Right lobe of liver (tissue), 6 donors: ENCODE measurements at regions not wholly inside any gene's neighbourhood (a gene's known extent, or its start where the extent isn't known, plus 50 kb on each side); places are given as distances from the start of the nearest gene placed in this dataset.

Experiments
- ATAC-seq, 4 donors: fragments of 200-7000 bp; cut with Tn5 transposase; one replicate each; pipeline ENCODE4 v1.9.1; 2020; ENCODE audit warnings: mild to moderate bottlenecking in 4 of 4, moderate library complexity in 4 of 4
- DNase-seq, 3 donors: peaks; one replicate each; pipeline ENCODE4 v3.0.0-alpha.2; 2020
- H3K27ac ChIP-seq, 3 donors: fragments of 200-600 bp; one replicate each; pipeline ENCODE4 v1.8.0; 2022
- H3K27me3 ChIP-seq, 2 donors: fragments of 200-600 bp; one replicate each; pipeline ENCODE4 v1.8.0; 2022
- H3K36me3 ChIP-seq, 4 donors: fragments of 200-600 bp; sonication (generic) in 1 of 4; one replicate each; pipeline versions ENCODE4 v1.5.1 to v1.8.0; 2017 to 2022; ENCODE audit warnings: control low read depth in 1 of 4
- H3K4me1 ChIP-seq, 4 donors: fragments of 200-600 bp; sonication (generic) in 1 of 4; one replicate each; pipeline versions ENCODE4 v1.5.1 to v1.8.0; 2017 to 2022; ENCODE audit warnings: control low read depth in 1 of 4
- H3K4me3 ChIP-seq, 3 donors: fragments of 200-600 bp; one replicate each; pipeline ENCODE4 v1.8.0; 2022
- H3K9me3 ChIP-seq, 4 donors: fragments of 200-600 bp; sonication (generic) in 1 of 4; one replicate each; pipeline versions ENCODE4 v1.5.1 to v1.8.0; 2017 to 2022; ENCODE audit warnings: control low read depth in 1 of 4
- CTCF ChIP-seq, 4 donors: fragments of 200-600 bp in 3 of 4; fragments of 450-650 bp in 1 of 4; IDR thresholded peaks; one replicate each; pipeline versions ENCODE4 v1.5.1 to v1.8.0; 2016 to 2022; ENCODE audit warnings: antibody characterized with exemption in 4 of 4, mild to moderate bottlenecking in 2 of 4
- POLR2A ChIP-seq: fragments of 450-650 bp; IDR thresholded peaks from one replicate; pipeline ENCODE4 v1.6.1; 2017; ENCODE audit warnings: antibody characterized with exemption, mild to moderate bottlenecking
- WGBS: methylation state at CpG from one replicate; pipeline ENCODE4 v1.1.6; 2018; ENCODE audit warnings: low coverage, low lambda C conversion rate; ENCODE audit not compliant: insufficient coverage; ENCODE audit errors: missing lambda C conversion rate; 5-methylcytosine and 5-hydroxymethylcytosine counted together
- intact Hi-C, 2 donors: fragments of 100-400 bp; cut with DNase I; formaldehyde crosslinking; loops; one replicate each; pipeline versions ENCODE4 v1.11.2 to v1.14.1; 2022
- donor health status: DM: no; HTN: yes; CAD: no.
- donor health status: DM: no; HTN: no; CAD: no.
- donor health status: DM: no; HTN: no; CAD: no.
- donor health status: DM: no; HTN: yes; CAD: no.
- donor health status: DM: no; HTN: yes; CAD: no.

GRCh38 chr4:176924238-176924637 lies 131.5 kb upstream of the VEGFC start:
- Histone ChIP-seq H3K9me3 (no peaks in the 10 kb centered on the region), H3K27me3 (no peaks in the 10 kb centered on the region), H3K4me1 (no peaks in the 10 kb centered on the region), H3K27ac (no peak overlapping the region), H3K36me3 (no peaks in the 10 kb centered on the region), H3K4me3 (no peak overlapping the region)
- intact Hi-C loops = no loop called here
- TF ChIP-seq POLR2A (no peak), CTCF (IDR thresholded peaks at IDR 0.05) (no peak)
- WGBS = 87% methylated on average over 4 of the region's 4 CpGs
- no peak for DNase-seq
- no peak for ATAC-seq

GRCh38 chr4:176925962-176926361 lies 133.2 kb upstream of the VEGFC start:
- Histone ChIP-seq H3K4me1 (no peaks in the 10 kb centered on the region), H3K27ac (no peak overlapping the region), H3K9me3 (no peaks in the 10 kb centered on the region), H3K27me3 (no peaks in the 10 kb centered on the region), H3K4me3 (no peak overlapping the region), H3K36me3 (no peaks in the 10 kb centered on the region)
- 33% methylated on average over 2 of the region's 2 CpGs for WGBS
- intact Hi-C loops = no loop called here
- ATAC-seq (no peak), DNase-seq (no peak)
- TF ChIP-seq POLR2A (no peak), CTCF (IDR thresholded peaks at IDR 0.05) (no peak)

GRCh38 chr4:176927117-176927516 lies 134.4 kb upstream of the VEGFC start:
- TF ChIP-seq CTCF (IDR thresholded peaks at IDR 0.05) = no peak
- TF ChIP-seq POLR2A = no peak
- WGBS = 67% methylated on average over 1 of the region's 1 CpG
- ATAC-seq (no peak), DNase-seq (no peak)
- Histone ChIP-seq H3K27me3 (no peaks in the 10 kb centered on the region), H3K27ac (no peak overlapping the region), H3K9me3 (no peaks in the 10 kb centered on the region), H3K36me3 (no peaks in the 10 kb centered on the region), H3K4me3 (no peak overlapping the region), H3K4me1 (no peaks in the 10 kb centered on the region)
- intact Hi-C loops = no loop called here

GRCh38 chr4:176927664-176928063 lies 134.9 kb upstream of the VEGFC start:
- intact Hi-C loops = no loop called here
- Histone ChIP-seq H3K4me1 (no peaks in the 10 kb centered on the region), H3K9me3 (no peaks in the 10 kb centered on the region), H3K4me3 (no peak overlapping the region), H3K36me3 (no peaks in the 10 kb centered on the region), H3K27ac (no peak overlapping the region), H3K27me3 (no peaks in the 10 kb centered on the region)
- TF ChIP-seq POLR2A = no peak
- no peak for TF ChIP-seq CTCF (IDR thresholded peaks at IDR 0.05)
- no peak for ATAC-seq
- whole genome bisulfite sequencing = 18% methylated on average over 2 of the region's 2 CpGs
- DNase-seq = no peak

GRCh38 chr4:176939445-176939844 lies 146.7 kb upstream of the VEGFC start:
- no peaks in the 10 kb centered on the region for H3K9me3 ChIP-seq
- no peak overlapping the region for H3K4me3 ChIP-seq
- no peak overlapping the region for H3K27ac ChIP-seq
- ATAC-seq (no peak), DNase-seq (no peak)
- intact Hi-C loops = no loop called here
- H3K36me3 ChIP-seq = no peaks in the 10 kb centered on the region
- no peaks in the 10 kb centered on the region for H3K27me3 ChIP-seq
- TF ChIP-seq CTCF (IDR thresholded peaks at IDR 0.05) = no peak
- no peak for TF ChIP-seq POLR2A
- WGBS = 16% methylated on average over 4 of the region's 4 CpGs
- H3K4me1 ChIP-seq = no peaks in the 10 kb centered on the region
